ENCODE measurements at regions not wholly inside any gene's neighbourhood (a gene's known extent, or its start where the extent isn't known, plus 50 kb on each side); places are given as distances from the start of the nearest gene placed in this dataset.

- TF ChIP-seq, protein P1, sequence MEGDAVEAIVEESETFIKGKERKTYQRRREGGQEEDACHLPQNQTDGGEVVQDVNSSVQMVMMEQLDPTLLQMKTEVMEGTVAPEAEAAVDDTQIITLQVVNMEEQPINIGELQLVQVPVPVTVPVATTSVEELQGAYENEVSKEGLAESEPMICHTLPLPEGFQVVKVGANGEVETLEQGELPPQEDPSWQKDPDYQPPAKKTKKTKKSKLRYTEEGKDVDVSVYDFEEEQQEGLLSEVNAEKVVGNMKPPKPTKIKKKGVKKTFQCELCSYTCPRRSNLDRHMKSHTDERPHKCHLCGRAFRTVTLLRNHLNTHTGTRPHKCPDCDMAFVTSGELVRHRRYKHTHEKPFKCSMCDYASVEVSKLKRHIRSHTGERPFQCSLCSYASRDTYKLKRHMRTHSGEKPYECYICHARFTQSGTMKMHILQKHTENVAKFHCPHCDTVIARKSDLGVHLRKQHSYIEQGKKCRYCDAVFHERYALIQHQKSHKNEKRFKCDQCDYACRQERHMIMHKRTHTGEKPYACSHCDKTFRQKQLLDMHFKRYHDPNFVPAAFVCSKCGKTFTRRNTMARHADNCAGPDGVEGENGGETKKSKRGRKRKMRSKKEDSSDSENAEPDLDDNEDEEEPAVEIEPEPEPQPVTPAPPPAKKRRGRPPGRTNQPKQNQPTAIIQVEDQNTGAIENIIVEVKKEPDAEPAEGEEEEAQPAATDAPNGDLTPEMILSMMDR (IDR thresholded peaks at IDR 0.05): no peak
- TF ChIP-seq SIN3A (IDR thresholded peaks at IDR 0.05; ENCODE audit: borderline replicate concordance, insufficient read depth, low read depth, low read length): no peak
- TF ChIP-seq, protein P2, sequence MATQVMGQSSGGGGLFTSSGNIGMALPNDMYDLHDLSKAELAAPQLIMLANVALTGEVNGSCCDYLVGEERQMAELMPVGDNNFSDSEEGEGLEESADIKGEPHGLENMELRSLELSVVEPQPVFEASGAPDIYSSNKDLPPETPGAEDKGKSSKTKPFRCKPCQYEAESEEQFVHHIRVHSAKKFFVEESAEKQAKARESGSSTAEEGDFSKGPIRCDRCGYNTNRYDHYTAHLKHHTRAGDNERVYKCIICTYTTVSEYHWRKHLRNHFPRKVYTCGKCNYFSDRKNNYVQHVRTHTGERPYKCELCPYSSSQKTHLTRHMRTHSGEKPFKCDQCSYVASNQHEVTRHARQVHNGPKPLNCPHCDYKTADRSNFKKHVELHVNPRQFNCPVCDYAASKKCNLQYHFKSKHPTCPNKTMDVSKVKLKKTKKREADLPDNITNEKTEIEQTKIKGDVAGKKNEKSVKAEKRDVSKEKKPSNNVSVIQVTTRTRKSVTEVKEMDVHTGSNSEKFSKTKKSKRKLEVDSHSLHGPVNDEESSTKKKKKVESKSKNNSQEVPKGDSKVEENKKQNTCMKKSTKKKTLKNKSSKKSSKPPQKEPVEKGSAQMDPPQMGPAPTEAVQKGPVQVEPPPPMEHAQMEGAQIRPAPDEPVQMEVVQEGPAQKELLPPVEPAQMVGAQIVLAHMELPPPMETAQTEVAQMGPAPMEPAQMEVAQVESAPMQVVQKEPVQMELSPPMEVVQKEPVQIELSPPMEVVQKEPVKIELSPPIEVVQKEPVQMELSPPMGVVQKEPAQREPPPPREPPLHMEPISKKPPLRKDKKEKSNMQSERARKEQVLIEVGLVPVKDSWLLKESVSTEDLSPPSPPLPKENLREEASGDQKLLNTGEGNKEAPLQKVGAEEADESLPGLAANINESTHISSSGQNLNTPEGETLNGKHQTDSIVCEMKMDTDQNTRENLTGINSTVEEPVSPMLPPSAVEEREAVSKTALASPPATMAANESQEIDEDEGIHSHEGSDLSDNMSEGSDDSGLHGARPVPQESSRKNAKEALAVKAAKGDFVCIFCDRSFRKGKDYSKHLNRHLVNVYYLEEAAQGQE (IDR thresholded peaks at IDR 0.05; ENCODE audit: insufficient read depth in 1 of 2, low read depth in 2 of 2, low read length in 1 of 2): no peak
- no peak for TF ChIP-seq POLR2AphosphoS5 (IDR thresholded peaks at IDR 0.05; ENCODE audit: low read depth, low read length)
Observed at GRCh38 chr17:71115669-71115972, 946.3 kb downstream of the KCNJ2 start.

Measured in Panc1 (cell line).